Mesodermal cell (in vitro differentiated cells): ENCODE measurements at regions not wholly inside any gene's neighbourhood (a gene's known extent, or its start where the extent isn't known, plus 50 kb on each side); places are given as distances from the start of the nearest gene placed in this dataset.

Experiments
- H3K27ac ChIP-seq: 2 replicates; pipeline ENCODE4 v1.7.0; 2013; ENCODE audit warnings: mild to moderate bottlenecking, low read depth, low read length, moderate library complexity; ENCODE audit not compliant: severe bottlenecking
- H3K36me3 ChIP-seq: 2 replicates; pipeline ENCODE4 v1.7.1; 2013; ENCODE audit warnings: mild to moderate bottlenecking, low read length, moderate library complexity; ENCODE audit not compliant: control insufficient read depth, insufficient read depth
- H3K4me1 ChIP-seq: one replicate; pipeline ENCODE4 v1.7.1; 2013; ENCODE audit warnings: mild to moderate bottlenecking, low read length; ENCODE audit not compliant: insufficient read depth, control insufficient read depth, poor library complexity, severe bottlenecking
- H3K4me3 ChIP-seq: 2 replicates; pipeline ENCODE4 v1.7.0; 2013; ENCODE audit warnings: low read length, control low read depth, mild to moderate bottlenecking; ENCODE audit not compliant: insufficient read depth, poor library complexity, severe bottlenecking; ENCODE audit errors: extremely low read depth
- H3K9me3 ChIP-seq: 2 replicates; pipeline ENCODE4 v1.7.1; 2013; ENCODE audit warnings: mild to moderate bottlenecking, low read length, moderate library complexity; ENCODE audit not compliant: control insufficient read depth
- WGBS, 2 experiments: methylation state at CpG; one replicate each; pipeline ENCODE4 v1.1.5; 2013; ENCODE audit warnings: missing lambda C conversion rate in 2 of 2; ENCODE audit not compliant: insufficient coverage in 2 of 2; 5-methylcytosine and 5-hydroxymethylcytosine counted together

DNA sequence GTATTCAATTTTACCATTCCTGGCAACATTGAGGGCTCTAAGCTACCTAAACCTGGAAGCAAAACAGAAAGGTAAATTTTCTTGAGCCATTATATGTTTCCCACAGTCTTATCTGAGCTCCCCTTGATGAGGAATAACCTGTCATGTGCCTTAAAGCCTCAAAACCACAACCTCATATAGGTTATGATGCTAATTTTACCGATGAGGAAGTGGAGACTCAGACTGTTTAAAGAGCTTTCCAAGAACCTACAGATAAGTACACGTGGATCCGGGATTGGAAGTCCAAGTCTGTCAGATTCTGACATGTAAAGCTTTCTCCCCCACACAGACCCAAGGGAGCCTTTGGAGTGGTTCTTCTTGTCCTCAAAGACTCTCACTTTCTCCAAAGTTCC, 140.5 kb downstream of the SEMA6D start:
- H3K4me1 ChIP-seq, result no peaks in the 10 kb centered on the region
- H3K36me3 ChIP-seq, result no peaks in the 10 kb centered on the region
- WGBS, 2 experiments, result 90% methylated on average over 2 of the region's 3 CpGs; no CpG with 5 or more reads in 1 of the 2 experiments
- no peaks in the 10 kb centered on the region for H3K9me3 ChIP-seq
- no peak overlapping the region for H3K4me3 ChIP-seq
- no peak overlapping the region for H3K27ac ChIP-seq

DNA sequence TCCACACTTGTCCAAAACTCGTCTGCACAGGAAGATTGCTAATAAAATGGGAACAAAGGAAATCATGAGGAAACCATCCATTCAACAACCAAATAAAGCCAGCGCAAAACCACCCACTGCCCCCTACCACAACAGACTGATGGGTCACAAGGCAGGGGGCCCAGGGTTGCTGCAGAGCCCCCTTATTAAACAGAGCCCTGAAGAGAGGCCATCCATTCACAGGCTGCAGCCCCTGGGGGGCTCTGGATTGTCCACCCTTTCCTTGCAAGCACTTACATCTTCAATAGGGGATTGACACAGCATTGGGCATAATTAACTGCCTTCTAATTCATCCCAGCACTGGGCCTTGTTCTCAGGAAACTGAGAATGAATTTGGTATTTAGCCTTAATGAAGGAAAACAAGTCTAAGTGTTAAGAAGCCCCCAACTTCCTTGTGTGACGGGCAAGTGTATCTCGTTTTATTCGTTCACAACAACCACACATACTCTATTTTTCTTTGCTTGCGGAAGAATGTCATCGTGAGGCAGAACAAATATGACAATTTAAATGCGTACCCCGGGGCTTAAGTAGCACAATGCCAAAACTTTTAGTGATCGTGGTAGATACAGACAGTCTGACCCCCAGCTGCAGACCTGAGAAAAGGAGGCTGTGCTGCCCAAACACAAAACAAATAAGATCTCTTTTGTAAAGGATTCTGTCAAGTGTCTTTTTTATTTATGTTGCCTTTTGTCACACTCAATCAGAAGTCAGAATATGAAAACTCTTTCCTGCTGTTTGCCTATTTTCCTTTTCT, 144.0 kb downstream of the SEMA6D start:
- Histone ChIP-seq H3K27ac (no peak overlapping the region), H3K9me3 (no peaks in the 10 kb centered on the region), H3K4me3 (no peak overlapping the region), H3K4me1 (no peaks in the 10 kb centered on the region), H3K36me3 (no peaks in the 10 kb centered on the region)
- WGBS, 2 experiments, result 85 to 98% methylated on average over 6 to 9 of the region's 10 CpGs

DNA sequence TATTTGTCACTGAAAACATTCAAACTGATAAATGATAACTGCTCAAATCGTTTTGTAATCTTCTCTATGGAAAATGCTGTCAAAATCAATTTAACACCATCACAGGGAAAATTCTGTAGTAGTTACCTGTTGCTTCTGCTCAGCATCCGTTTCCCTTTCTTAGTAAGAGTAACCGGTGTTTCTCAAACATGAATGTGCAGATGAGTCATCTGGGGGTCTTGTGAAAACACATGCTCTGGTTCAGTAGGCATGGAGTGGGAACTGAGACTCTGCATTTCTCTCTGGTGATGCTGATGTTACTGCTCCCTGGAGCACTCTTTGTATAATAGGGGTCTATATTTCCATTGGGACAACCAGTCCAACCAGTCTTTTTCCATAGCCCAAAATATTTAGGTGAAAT, 145.1 kb downstream of the SEMA6D start:
- H3K9me3 ChIP-seq, result no peaks in the 10 kb centered on the region
- H3K4me1 ChIP-seq, result no peaks in the 10 kb centered on the region
- H3K36me3 ChIP-seq, result no peaks in the 10 kb centered on the region
- no peak overlapping the region for H3K27ac ChIP-seq
- WGBS, 2 experiments, result 95% methylated on average over 3 of the region's 3 CpGs; no CpG with 5 or more reads in 1 of the 2 experiments
- no peak overlapping the region for H3K4me3 ChIP-seq

DNA sequence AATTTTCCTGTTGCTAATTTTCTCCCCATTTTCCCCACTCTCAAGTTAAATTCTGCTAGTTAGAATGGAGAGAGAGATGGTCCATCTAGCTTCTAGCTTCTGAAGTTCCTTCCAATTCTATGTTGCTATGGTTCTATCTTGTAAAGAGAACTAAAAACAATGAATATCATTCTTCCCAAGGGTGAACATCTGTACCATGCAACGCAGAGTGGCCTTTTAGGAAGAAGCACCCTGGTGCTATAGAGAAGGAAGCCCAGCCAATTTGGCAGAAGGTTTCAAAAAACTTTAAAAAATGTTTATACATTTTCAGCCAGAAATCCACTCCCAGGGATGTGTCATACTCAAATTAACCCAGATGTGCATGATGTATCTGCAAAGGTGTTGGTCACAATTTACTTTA, 149.1 kb downstream of the SEMA6D start:
- Histone ChIP-seq H3K27ac (no peak overlapping the region), H3K4me1 (peaks cover 3% of the 10 kb centered on the region), H3K36me3 (no peaks in the 10 kb centered on the region), H3K4me3 (no peak overlapping the region), H3K9me3 (peaks cover 7% of the 10 kb centered on the region)
- WGBS, 2 experiments, result no CpG with 5 or more reads among the region's 1 CpG

DNA sequence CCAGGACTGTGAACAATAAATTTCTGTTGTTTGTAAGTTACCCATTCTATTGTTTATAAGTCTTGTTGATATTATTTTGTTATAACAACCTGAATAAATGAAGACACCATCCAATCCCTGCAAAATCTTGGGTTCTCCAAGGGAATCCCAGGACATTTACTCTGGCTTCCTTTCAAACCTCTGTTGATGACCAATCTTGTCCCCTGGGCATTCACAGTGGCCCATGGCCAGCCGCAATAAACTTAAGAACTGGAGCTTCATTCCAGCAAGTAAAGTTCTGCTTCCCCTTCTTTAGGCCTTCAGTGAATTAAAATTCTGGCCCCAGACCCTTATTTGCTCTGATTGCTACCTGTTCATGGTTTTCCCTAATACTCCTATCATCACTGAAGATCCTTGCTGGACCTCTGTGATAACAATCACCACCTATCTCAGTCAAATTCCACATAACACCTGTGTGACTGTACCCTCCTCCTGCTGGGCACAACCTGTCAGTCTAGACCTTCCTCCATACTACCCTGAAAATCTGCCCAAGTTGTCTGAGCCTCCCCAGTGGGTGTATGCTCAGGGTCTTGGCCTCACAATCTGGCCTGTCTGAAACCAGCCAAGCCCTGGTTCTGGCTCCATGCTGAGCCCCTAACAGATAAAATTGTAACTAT, 153.1 kb downstream of the SEMA6D start:
- Histone ChIP-seq H3K4me1 (peaks cover 4% of the 10 kb centered on the region), H3K27ac (no peak overlapping the region), H3K36me3 (no peaks in the 10 kb centered on the region), H3K4me3 (no peak overlapping the region), H3K9me3 (peaks cover 7% of the 10 kb centered on the region)
- 94 to 100% methylated on average over 1 of the region's 1 CpG for WGBS, 2 experiments

DNA sequence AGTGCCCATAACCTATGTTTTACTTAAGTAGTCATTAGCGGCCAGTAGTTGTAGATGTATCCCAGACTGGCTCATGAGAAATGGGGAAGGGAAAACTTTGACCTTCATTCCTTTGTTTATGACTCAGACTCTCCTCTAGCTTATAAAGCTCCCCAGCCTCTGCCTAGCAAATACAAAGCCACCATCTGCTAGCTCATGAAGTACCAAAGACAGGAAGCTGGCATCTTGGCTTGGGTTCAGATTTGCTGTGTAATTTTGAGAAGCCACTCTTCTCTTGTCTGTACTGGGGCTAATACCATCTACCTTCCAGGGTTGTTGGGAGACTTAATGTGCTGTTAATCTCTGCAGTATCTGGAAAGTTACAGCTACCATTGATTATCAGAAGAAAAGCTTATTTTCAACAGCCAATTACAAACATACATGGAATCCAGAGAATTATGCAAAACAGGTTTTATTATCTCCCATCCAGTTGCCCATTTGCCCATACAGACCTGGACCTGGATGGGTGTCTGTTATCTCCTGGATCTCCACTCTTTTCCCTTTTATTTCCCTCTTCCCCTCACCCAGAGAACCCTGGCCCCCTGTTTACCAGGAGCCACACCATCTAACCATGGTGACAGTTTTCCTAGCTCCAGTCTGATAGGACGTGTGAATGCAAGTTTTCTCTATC, 153.8 kb downstream of the SEMA6D start:
- Histone ChIP-seq H3K36me3 (no peaks in the 10 kb centered on the region), H3K4me1 (peaks cover 4% of the 10 kb centered on the region), H3K27ac (no peak overlapping the region), H3K9me3 (peaks cover 7% of the 10 kb centered on the region), H3K4me3 (no peak overlapping the region)
- WGBS, 2 experiments, result 83% methylated on average over 2 of the region's 2 CpGs; no CpG with 5 or more reads in 1 of the 2 experiments

DNA sequence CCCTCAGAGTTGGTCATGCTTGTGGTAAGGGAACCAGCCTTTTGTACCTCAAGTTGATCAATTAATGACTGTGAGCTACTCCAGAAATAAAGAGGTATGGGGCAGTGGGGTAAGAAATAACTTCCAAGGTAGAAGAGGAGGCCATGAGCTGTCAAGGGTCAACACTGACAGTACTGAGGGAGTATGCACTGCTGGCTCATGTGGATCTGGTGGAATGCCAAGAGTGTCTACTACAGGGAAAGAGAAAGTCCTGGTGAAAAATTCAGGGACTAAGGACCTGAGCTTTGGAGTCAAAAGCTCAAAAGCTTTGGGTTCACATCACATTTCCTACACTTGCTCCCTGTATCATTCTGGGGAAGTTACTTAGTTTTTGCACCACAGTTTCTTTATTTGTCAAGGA, 154.9 kb downstream of the SEMA6D start:
- peaks cover 7% of the 10 kb centered on the region for H3K9me3 ChIP-seq
- H3K27ac ChIP-seq, result no peak overlapping the region
- H3K4me1 ChIP-seq, result peaks cover 4% of the 10 kb centered on the region
- H3K4me3 ChIP-seq, result no peak overlapping the region
- H3K36me3 ChIP-seq, result no peaks in the 10 kb centered on the region

DNA sequence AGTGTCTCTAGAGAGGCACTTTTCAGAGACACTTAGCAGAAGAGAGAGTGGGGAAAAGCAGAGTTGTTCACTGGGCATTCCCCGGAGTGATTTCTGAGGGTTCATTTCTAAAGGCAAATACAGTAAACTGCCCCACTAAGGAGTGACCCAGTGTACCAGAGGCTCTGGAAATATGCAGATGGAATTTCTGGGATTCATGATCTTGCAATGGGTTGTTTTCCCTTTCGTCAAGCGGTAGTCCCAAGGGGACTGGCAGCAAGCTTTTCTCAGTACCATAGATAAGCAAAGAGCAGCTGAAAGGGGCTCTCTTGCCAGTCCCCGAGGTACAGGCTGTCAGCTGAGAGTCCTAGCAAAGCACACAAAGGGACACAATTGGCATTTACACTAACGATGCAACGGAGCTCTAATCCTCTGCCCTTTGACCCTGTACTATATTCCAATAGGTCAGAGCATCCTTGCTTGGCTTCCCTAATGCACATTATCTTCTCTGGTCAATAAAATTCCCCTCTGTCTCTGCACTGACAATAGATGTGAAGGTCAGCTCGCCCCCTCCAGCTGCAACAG, 155.6 kb downstream of the SEMA6D start:
- no peak overlapping the region for H3K27ac ChIP-seq
- peaks cover 7% of the 10 kb centered on the region for H3K9me3 ChIP-seq
- no peak overlapping the region for H3K4me3 ChIP-seq
- WGBS, 2 experiments, result 84 to 90% methylated on average over 5 to 6 of the region's 7 CpGs
- peaks cover 4% of the 10 kb centered on the region for H3K4me1 ChIP-seq
- H3K36me3 ChIP-seq, result no peaks in the 10 kb centered on the region

DNA sequence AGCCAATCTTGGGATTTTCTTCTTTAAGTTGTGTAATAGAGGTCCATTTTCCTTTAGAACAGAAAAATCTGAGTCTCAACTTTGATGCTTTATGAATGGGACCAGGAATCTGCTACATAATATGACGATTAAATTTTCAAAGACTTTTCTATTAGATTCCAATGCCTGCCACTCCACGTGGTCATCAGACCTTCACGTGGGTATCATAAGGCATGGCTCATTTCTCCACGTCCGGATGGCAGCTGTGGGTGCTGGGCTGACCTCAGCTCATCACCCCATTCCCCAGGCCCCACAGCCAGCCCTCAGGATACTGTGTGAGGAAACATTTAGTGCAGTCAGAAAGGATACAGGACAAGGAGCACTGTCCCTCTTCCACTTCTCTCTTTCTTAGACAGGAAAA, 159.7 kb downstream of the SEMA6D start:
- no peaks in the 10 kb centered on the region for H3K9me3 ChIP-seq
- no peaks in the 10 kb centered on the region for H3K36me3 ChIP-seq
- no peak overlapping the region for H3K4me3 ChIP-seq
- no peak overlapping the region for H3K27ac ChIP-seq
- no peaks in the 10 kb centered on the region for H3K4me1 ChIP-seq
- 82% methylated on average over 5 of the region's 5 CpGs; no CpG with 5 or more reads in 1 of the 2 experiments for WGBS, 2 experiments

DNA sequence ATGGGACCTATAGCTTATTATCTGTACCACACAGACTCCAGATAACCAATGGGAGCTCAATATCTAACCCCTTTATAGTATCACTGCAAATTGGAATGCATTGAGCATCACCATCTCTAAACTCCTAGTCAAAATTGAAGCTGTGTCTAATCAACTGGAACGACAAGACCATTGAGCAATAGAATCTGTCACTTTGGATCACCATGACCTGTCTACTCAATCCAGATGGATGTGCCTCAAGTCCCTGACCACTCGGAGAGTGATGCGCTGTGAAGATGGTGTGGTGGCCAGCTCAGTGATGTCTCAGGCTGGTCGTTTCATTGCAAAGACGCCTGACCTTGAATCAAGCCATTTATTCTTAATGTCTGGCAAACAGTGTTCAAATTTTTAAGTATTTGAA, 160.5 kb downstream of the SEMA6D start:
- Histone ChIP-seq H3K9me3 (no peaks in the 10 kb centered on the region), H3K36me3 (no peaks in the 10 kb centered on the region), H3K4me3 (no peak overlapping the region), H3K4me1 (no peaks in the 10 kb centered on the region), H3K27ac (no peak overlapping the region)
- 93 to 100% methylated on average over 1 to 3 of the region's 5 CpGs for WGBS, 2 experiments
